IMR-90 (cell line): ENCODE measurements at regions not wholly inside any gene's neighbourhood (a gene's known extent, or its start where the extent isn't known, plus 50 kb on each side); places are given as distances from the start of the nearest gene placed in this dataset.

Experiments
- FOS ChIP-seq: fragments of 150-350 bp; IDR thresholded peaks from 2 replicates; pipeline ENCODE4 v1.6.1; 2016; ENCODE audit warnings: low read depth, low read length
- RAD21 ChIP-seq: IDR thresholded peaks from 2 replicates; pipeline ENCODE4 v1.6.1; 2012; ENCODE audit warnings: low read length, improper control_type of control experiment
- RCOR1 ChIP-seq: IDR thresholded peaks from 2 replicates; pipeline ENCODE4 v1.6.1; 2012; ENCODE audit warnings: mild to moderate bottlenecking, low read length, improper control_type of control experiment; ENCODE audit not compliant: insufficient replicate concordance
- TF ChIP-seq, protein P1 (sequence below): fragments of 150-350 bp; IDR thresholded peaks from 2 replicates; pipeline ENCODE4 v1.6.1; 2017; ENCODE audit warnings: mild to moderate bottlenecking, antibody characterized with exemption, low read length, low read depth
- TF ChIP-seq, protein P2 (sequence below): conservative IDR thresholded peaks from 2 replicates; pipeline ENCODE4 v1.5.1; 2012; ENCODE audit warnings: mild to moderate bottlenecking, low read depth, low read length, improper control_type of control experiment

DNA sequence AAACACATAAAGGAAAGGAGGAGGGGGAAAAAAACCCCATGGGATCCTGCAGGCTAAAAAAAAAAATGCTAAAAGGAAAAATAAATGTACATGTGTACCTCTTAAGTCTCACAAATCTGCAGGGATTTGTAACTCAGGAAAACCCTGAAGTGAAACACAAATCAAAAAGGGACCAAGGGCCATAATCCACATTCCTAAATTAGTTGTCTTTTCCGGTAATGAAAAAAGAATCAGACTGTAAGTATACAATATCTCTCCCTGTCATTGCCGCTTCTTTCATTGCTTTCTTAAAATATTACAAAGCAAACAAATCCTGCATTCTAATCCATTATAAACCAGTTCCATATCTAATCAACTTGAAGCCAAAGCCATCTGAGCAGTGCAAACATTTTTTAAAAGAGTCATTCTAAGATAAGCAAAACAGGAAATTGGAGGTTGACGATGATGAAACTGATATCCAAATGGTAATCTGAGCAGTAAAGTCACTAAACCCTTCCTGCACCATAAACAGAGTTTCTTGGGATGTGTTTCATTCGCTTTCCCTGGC, 58.7 kb upstream of the SIM2 start:
- TF ChIP-seq RCOR1 (no peak), RAD21 (no peak), FOS (no peak)
- TF ChIP-seq, protein P1, sequence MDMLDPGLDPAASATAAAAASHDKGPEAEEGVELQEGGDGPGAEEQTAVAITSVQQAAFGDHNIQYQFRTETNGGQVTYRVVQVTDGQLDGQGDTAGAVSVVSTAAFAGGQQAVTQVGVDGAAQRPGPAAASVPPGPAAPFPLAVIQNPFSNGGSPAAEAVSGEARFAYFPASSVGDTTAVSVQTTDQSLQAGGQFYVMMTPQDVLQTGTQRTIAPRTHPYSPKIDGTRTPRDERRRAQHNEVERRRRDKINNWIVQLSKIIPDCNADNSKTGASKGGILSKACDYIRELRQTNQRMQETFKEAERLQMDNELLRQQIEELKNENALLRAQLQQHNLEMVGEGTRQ, result no peak
- TF ChIP-seq, protein P2, sequence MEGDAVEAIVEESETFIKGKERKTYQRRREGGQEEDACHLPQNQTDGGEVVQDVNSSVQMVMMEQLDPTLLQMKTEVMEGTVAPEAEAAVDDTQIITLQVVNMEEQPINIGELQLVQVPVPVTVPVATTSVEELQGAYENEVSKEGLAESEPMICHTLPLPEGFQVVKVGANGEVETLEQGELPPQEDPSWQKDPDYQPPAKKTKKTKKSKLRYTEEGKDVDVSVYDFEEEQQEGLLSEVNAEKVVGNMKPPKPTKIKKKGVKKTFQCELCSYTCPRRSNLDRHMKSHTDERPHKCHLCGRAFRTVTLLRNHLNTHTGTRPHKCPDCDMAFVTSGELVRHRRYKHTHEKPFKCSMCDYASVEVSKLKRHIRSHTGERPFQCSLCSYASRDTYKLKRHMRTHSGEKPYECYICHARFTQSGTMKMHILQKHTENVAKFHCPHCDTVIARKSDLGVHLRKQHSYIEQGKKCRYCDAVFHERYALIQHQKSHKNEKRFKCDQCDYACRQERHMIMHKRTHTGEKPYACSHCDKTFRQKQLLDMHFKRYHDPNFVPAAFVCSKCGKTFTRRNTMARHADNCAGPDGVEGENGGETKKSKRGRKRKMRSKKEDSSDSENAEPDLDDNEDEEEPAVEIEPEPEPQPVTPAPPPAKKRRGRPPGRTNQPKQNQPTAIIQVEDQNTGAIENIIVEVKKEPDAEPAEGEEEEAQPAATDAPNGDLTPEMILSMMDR, result no peak
